H9 (cell line): ENCODE measurements at regions not wholly inside any gene's neighbourhood (a gene's known extent, or its start where the extent isn't known, plus 50 kb on each side); places are given as distances from the start of the nearest gene placed in this dataset.

Experiments
- DNase-seq: peaks from one replicate; pipeline ENCODE4 v3.0.0-alpha.2; 2017
- H2AFZ ChIP-seq: one replicate; pipeline ENCODE4 v1.6.1; 2013; ENCODE audit warnings: mild to moderate bottlenecking, low read length, control low read depth, moderate library complexity
- H2AK5ac ChIP-seq: 2 replicates; pipeline ENCODE4 v1.6.1; 2013; ENCODE audit warnings: low read length, control low read depth, mixed read lengths; ENCODE audit not compliant: insufficient read length
- H2BK120ac ChIP-seq: one replicate; pipeline ENCODE4 v1.6.1; 2013; ENCODE audit warnings: low read depth, mild to moderate bottlenecking, low read length, control low read depth, inconsistent platforms; ENCODE audit not compliant: poor library complexity, severe bottlenecking
- H2BK12ac ChIP-seq: 2 replicates; pipeline ENCODE4 v1.6.1; 2013; ENCODE audit warnings: low read length, control low read depth, mixed read lengths, low read depth; ENCODE audit not compliant: insufficient read length
- H2BK15ac ChIP-seq: 2 replicates; pipeline ENCODE4 v1.6.1; 2013; ENCODE audit warnings: low read depth, low read length, control low read depth
- H2BK20ac ChIP-seq: one replicate; pipeline ENCODE4 v1.6.1; 2013; ENCODE audit warnings: low read depth, mild to moderate bottlenecking, low read length, control low read depth, inconsistent platforms; ENCODE audit not compliant: poor library complexity, severe bottlenecking
- H2BK5ac ChIP-seq: 2 replicates; pipeline ENCODE4 v1.6.1; 2013; ENCODE audit warnings: low read length, control low read depth, mixed read lengths; ENCODE audit not compliant: insufficient read length
- H3K14ac ChIP-seq: 2 replicates; pipeline ENCODE4 v1.6.1; 2013; ENCODE audit warnings: low read length, control low read depth; ENCODE audit not compliant: insufficient read depth
- H3K18ac ChIP-seq: 2 replicates; pipeline ENCODE4 v1.6.1; 2013; ENCODE audit warnings: low read depth, mild to moderate bottlenecking, mixed read lengths, low read length, control low read depth; ENCODE audit not compliant: insufficient read length
- H3K23ac ChIP-seq: 2 replicates; pipeline ENCODE4 v1.6.1; 2013; ENCODE audit warnings: low read length, control low read depth, mixed read lengths, low read depth; ENCODE audit not compliant: insufficient read length
- H3K23me2 ChIP-seq: 2 replicates; pipeline ENCODE4 v1.6.1; 2013; ENCODE audit warnings: low read depth, mild to moderate bottlenecking, mixed read lengths, low read length, control low read depth; ENCODE audit not compliant: insufficient read length, poor library complexity, severe bottlenecking
- H3K27ac ChIP-seq: 2 replicates; pipeline ENCODE4 v1.5.1; 2013; ENCODE audit warnings: low read length, control low read depth, mixed read lengths, low read depth; ENCODE audit not compliant: insufficient read length
- H3K27me3 ChIP-seq: 2 replicates; pipeline ENCODE4 v1.6.1; 2013; ENCODE audit warnings: low read length, control low read depth, inconsistent platforms; ENCODE audit not compliant: insufficient read depth
- H3K4ac ChIP-seq: 2 replicates; pipeline ENCODE4 v1.6.1; 2013; ENCODE audit warnings: low read depth, mild to moderate bottlenecking, control low read depth, inconsistent platforms, low read length, moderate library complexity
- H3K4me1 ChIP-seq: 2 replicates; pipeline ENCODE4 v1.6.1; 2013; ENCODE audit warnings: low read length, control low read depth, inconsistent platforms; ENCODE audit not compliant: insufficient read depth
- H3K4me2 ChIP-seq: 2 replicates; pipeline ENCODE4 v1.6.1; 2013; ENCODE audit warnings: low read length, control low read depth, mixed read lengths; ENCODE audit not compliant: insufficient read length, insufficient read depth
- H3K56ac ChIP-seq: 2 replicates; pipeline ENCODE4 v1.6.1; 2013; ENCODE audit warnings: low read depth, mild to moderate bottlenecking, mixed read lengths, low read length, control low read depth; ENCODE audit not compliant: insufficient read length
- H3K79me1 ChIP-seq: 2 replicates; pipeline ENCODE4 v1.6.1; 2013; ENCODE audit warnings: low read depth, mild to moderate bottlenecking, moderate library complexity, low read length, control low read depth, inconsistent platforms; ENCODE audit not compliant: insufficient read depth, poor library complexity, severe bottlenecking
- H3K79me2 ChIP-seq: 2 replicates; pipeline ENCODE4 v1.6.1; 2013; ENCODE audit warnings: low read length, control low read depth, inconsistent platforms; ENCODE audit not compliant: insufficient read depth
- H3K9ac ChIP-seq: 2 replicates; pipeline ENCODE4 v1.6.1; 2013; ENCODE audit warnings: low read length, control low read depth, mixed read lengths; ENCODE audit not compliant: insufficient read length; ENCODE audit errors: extremely low read depth
- H3K9me3 ChIP-seq: one replicate; pipeline ENCODE4 v1.6.1; 2013; ENCODE audit warnings: low read depth, low read length, inconsistent platforms; ENCODE audit not compliant: control insufficient read depth
- H3T11ph ChIP-seq: one replicate; pipeline ENCODE4 v1.6.1; 2013; ENCODE audit warnings: mild to moderate bottlenecking, low read length, control low read depth, inconsistent platforms
- H4K20me1 ChIP-seq: one replicate; pipeline ENCODE4 v1.6.1; 2013; ENCODE audit not compliant: control insufficient read depth, insufficient read length, insufficient read depth
- H4K5ac ChIP-seq: 2 replicates; pipeline ENCODE4 v1.6.1; 2013; ENCODE audit warnings: low read depth, mild to moderate bottlenecking, mixed read lengths, low read length, control low read depth; ENCODE audit not compliant: insufficient read length
- H4K8ac ChIP-seq: replicated peaks from 2 replicates; pipeline ENCODE4 v1.6.1; 2013; ENCODE audit warnings: low read length, control low read depth, mixed read lengths, low read depth; ENCODE audit not compliant: insufficient read length
- H4K91ac ChIP-seq: 2 replicates; pipeline ENCODE4 v1.6.1; 2013; ENCODE audit warnings: low read depth, mild to moderate bottlenecking, moderate library complexity, mixed read lengths, low read length, control low read depth; ENCODE audit not compliant: insufficient read length
- H3K27ac Mint-ChIP-seq, 3 experiments: 2 replicates in 2 of 3; 3 replicates in 1 of 3; pipeline ENCODE4 v1.8.0; 2020 to 2021; ENCODE audit warnings: mixed read lengths in 3 of 3, mild to moderate bottlenecking in 1 of 3, moderate library complexity in 1 of 3
- H3K27me3 Mint-ChIP-seq: 2 replicates; pipeline ENCODE4 v1.8.0; 2021; ENCODE audit warnings: low read depth, mild to moderate bottlenecking, moderate library complexity, mixed read lengths
- H3K36me3 Mint-ChIP-seq, 3 experiments: 2 replicates in 2 of 3; 3 replicates in 1 of 3; pipeline ENCODE4 v1.8.0; 2020 to 2021; ENCODE audit warnings: low read depth in 3 of 3, mixed read lengths in 3 of 3; ENCODE audit not compliant: insufficient read depth in 1 of 3
- H3K4me1 Mint-ChIP-seq, 2 experiments: 2 replicates each; pipeline ENCODE4 v1.8.0; 2020; ENCODE audit warnings: mixed read lengths in 2 of 2
- H3K4me3 Mint-ChIP-seq, 2 experiments: 2 replicates in 1 of 2; 3 replicates in 1 of 2; pipeline ENCODE4 v1.8.0; 2020 to 2021; ENCODE audit warnings: mild to moderate bottlenecking in 2 of 2, mixed read lengths in 2 of 2, moderate library complexity in 1 of 2
- H3K9me3 Mint-ChIP-seq, 2 experiments: 2 replicates in 1 of 2; 3 replicates in 1 of 2; pipeline ENCODE4 v1.8.0; 2020; ENCODE audit warnings: mild to moderate bottlenecking in 2 of 2, mixed read lengths in 2 of 2, moderate library complexity in 1 of 2
- WGBS: extraction: QIAGEN DNeasy Blood & Tissue Kit; methylation state at CpG from one replicate; pipeline ENCODE4 v1.1.7; 2013; ENCODE audit warnings: missing lambda C conversion rate, low lambda C conversion rate, mixed read lengths; ENCODE audit not compliant: insufficient read length; ENCODE audit errors: extremely low coverage; 5-methylcytosine and 5-hydroxymethylcytosine counted together
- TF ChIP-seq, protein P1 (sequence below): fragments of 200-600 bp; sonication (generic); conservative IDR thresholded peaks from 3 replicates; pipeline ENCODE4 v1.8.0; 2021; ENCODE audit warnings: antibody characterized with exemption, mild to moderate bottlenecking

- no peaks in the 10 kb centered on the region for H3K4me1 ChIP-seq
- Mint-ChIP-seq H3K27ac (no peak overlapping the region; a peak in 1 of 7 replicates), H3K4me3 (no peak overlapping the region), H3K36me3 (no peaks in the 10 kb centered on the region), H3K9me3 (no peaks in the 10 kb centered on the region; a peak in 1 of 5 replicates), H3K4me1 (no peaks in the 10 kb centered on the region), H3K27me3 (peaks cover 2% of the 10 kb centered on the region)
- no peak overlapping the region for H3K4ac ChIP-seq
- no peak overlapping the region for H3K4me2 ChIP-seq
- no peak overlapping the region for H3K27ac ChIP-seq
- no peaks in the 10 kb centered on the region for H3K79me2 ChIP-seq
- no peak overlapping the region for H2BK15ac ChIP-seq
- H4K91ac ChIP-seq, result no peak overlapping the region
- no peak overlapping the region for H3K14ac ChIP-seq
- no peak overlapping the region for H2AK5ac ChIP-seq
- H3K23me2 ChIP-seq, result no peaks in the 10 kb centered on the region
- WGBS, result no CpG with 5 or more reads among the region's 3 CpGs
- TF ChIP-seq, protein P1, sequence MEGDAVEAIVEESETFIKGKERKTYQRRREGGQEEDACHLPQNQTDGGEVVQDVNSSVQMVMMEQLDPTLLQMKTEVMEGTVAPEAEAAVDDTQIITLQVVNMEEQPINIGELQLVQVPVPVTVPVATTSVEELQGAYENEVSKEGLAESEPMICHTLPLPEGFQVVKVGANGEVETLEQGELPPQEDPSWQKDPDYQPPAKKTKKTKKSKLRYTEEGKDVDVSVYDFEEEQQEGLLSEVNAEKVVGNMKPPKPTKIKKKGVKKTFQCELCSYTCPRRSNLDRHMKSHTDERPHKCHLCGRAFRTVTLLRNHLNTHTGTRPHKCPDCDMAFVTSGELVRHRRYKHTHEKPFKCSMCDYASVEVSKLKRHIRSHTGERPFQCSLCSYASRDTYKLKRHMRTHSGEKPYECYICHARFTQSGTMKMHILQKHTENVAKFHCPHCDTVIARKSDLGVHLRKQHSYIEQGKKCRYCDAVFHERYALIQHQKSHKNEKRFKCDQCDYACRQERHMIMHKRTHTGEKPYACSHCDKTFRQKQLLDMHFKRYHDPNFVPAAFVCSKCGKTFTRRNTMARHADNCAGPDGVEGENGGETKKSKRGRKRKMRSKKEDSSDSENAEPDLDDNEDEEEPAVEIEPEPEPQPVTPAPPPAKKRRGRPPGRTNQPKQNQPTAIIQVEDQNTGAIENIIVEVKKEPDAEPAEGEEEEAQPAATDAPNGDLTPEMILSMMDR, result no peak
- H3T11ph ChIP-seq, result no peak overlapping the region
- no peak overlapping the region for H3K56ac ChIP-seq
- H3K9me3 ChIP-seq, result no peaks in the 10 kb centered on the region
- H2AFZ ChIP-seq, result no peak overlapping the region
- no peak overlapping the region for H3K23ac ChIP-seq
- no peak overlapping the region for H2BK20ac ChIP-seq
- no peak overlapping the region for H3K9ac ChIP-seq
- H3K18ac ChIP-seq, result no peak overlapping the region
- no peaks in the 10 kb centered on the region for H3K79me1 ChIP-seq
- H2BK5ac ChIP-seq, result no peak overlapping the region
- no peaks in the 10 kb centered on the region for H3K27me3 ChIP-seq
- H4K5ac ChIP-seq, result no peak overlapping the region
- H2BK120ac ChIP-seq, result no peak overlapping the region
- H4K8ac ChIP-seq, result no peak overlapping the region
- no peak overlapping the region for H2BK12ac ChIP-seq
- no peak for DNase-seq
- H4K20me1 ChIP-seq, result no peaks in the 10 kb centered on the region
These were observed 150.4 kb downstream of the MYLK4 start for GRCh38 chr6:2600363-2600762.
